HAP-1 (cell line): ENCODE measurements at regions not wholly inside any gene's neighbourhood (a gene's known extent, or its start where the extent isn't known, plus 50 kb on each side); places are given as distances from the start of the nearest gene placed in this dataset.

Source experiments
- DNase-seq, 2 experiments: peaks; one replicate each; pipeline ENCODE4 v3.0.0-alpha.2; 2016 to 2020; ENCODE audit warnings: low spot score in 2 of 2
- H3K27me3 ChIP-seq: fragments of 250-450 bp; sonication (Bioruptor Pico); 2 replicates; pipeline ENCODE4 v1.5.1; 2020; ENCODE audit warnings: low read depth, mild to moderate bottlenecking, moderate library complexity
- H3K36me3 ChIP-seq: fragments of 250-450 bp; sonication (Bioruptor Pico); replicated peaks from 2 replicates; pipeline ENCODE4 v1.5.1; 2020; ENCODE audit warnings: mild to moderate bottlenecking
- H3K4me1 ChIP-seq: fragments of 250-450 bp; sonication (Bioruptor Pico); 2 replicates; pipeline ENCODE4 v1.5.1; 2020; ENCODE audit warnings: mild to moderate bottlenecking
- H3K4me3 ChIP-seq: fragments of 250-450 bp; sonication (Bioruptor Pico); 2 replicates; pipeline ENCODE4 v1.5.1; 2020; ENCODE audit warnings: mild to moderate bottlenecking, moderate library complexity
- H3K9me3 ChIP-seq: fragments of 250-450 bp; sonication (Bioruptor Pico); 2 replicates; pipeline ENCODE4 v1.5.1; 2020; ENCODE audit warnings: mild to moderate bottlenecking, moderate library complexity
- in situ Hi-C: fragments of 300-500 bp; cut with MboI; formaldehyde crosslinking; loops from 3 replicates; pipeline ENCODE4 v1.14.3; 2020; ENCODE audit warnings: low sequenced_read_pairs, inconsistent platforms, mixed read lengths

DNA sequence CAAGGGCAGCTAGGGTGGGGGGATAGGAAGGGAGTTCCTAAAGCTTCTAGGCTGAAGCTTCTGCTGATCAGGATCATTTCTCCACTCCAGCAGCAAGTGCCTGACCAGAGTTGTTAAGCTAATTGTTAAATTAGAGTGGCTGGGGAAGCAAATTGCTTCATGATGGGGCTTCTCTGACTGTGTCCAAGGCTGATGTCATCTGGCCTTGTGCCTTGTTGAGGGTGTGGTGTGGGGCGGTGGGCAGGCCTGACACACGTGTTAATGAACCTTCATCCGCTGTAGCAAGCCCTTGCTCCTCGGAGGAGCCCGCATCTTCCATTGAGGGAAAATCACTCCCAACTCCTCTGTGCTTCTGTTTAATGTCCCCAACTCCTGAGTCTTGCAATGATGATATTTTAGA is 84.3 kb upstream of the ROPN1 start:
- DNase-seq: no peak
- Histone ChIP-seq H3K9me3 (no peaks in the 10 kb centered on the region), H3K4me3 (no peak overlapping the region), H3K4me1 (no peaks in the 10 kb centered on the region), H3K27me3 (peaks cover 5% of the 10 kb centered on the region), H3K36me3 (no peaks in the 10 kb centered on the region)
- in situ Hi-C loops: no loop called here

DNA sequence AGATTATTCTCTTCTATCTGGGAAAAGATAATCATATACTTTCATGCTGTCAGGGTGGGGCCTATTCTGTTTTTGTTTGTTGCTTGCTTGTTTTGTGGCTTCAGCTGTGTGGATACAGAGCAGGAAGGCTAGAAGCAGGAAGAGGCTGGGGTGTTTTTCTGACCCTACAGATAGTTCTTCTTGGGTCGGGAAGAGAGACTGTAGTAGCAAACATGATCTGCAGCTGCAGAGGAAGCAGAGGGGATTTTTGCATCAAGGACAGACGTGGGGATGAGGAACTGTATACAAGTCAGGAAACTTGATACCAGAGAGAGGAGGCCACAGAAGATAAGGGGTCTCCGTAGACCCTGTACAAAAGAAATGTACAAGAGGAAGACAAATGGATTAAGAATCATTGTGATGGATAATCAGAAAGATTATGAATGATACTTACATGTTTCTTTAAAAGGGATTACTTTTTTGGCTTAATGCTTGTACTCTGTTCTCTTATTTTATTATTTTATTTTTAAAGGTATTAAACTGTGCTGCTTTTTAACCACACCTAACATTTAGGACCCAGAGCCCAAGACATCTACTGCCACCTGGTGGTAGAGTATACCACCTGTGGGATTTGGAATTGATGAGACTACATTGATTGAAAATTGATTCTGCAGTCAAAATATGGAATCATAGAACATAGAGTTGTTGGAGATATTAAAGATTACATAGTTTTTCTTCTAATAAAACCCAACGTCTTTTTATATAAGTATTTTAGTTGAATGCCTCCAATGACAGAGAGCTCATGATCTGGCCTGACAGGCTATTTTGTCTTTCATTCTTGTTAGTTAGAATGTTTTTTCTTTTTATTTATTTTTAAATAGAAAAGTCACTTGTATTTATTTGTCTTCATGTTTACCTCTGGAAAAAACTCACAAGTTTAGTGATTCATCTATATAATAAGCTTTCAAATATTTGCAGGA is 87.3 kb upstream of the ROPN1 start:
- in situ Hi-C loops: no loop called here

DNA sequence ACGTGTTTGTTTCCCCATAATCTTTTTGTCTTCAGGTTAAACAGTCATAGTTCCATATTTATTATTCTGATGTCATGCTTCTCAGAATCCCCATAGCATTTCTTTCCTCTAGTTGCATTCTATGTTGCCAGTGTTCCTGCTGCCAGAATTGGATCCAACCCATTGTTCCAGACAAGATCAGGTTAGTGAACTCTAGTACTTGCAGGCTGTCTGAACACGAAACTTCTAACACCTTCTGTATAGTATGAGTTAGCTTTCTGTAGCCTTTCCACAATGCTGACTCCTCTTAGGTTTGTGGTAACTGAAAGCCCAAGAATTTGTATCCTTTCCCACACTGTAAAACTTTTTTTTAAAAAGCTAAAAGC is 88.0 kb upstream of the ROPN1 start:
- Histone ChIP-seq H3K27me3 (peaks cover 8% of the 10 kb centered on the region), H3K9me3 (no peaks in the 10 kb centered on the region), H3K4me1 (no peaks in the 10 kb centered on the region), H3K36me3 (no peaks in the 10 kb centered on the region), H3K4me3 (no peak overlapping the region)
- no peak for DNase-seq
- in situ Hi-C loops: loop anchor here (10.0 kb wide), 1 partner anchor 65 kb away; no protein-coding TSS in a partner anchor

More for the DNA sequence above, 87.3 kb upstream of the ROPN1 start:
- Histone ChIP-seq H3K4me1 (no peaks in the 10 kb centered on the region), H3K4me3 (no peak overlapping the region), H3K9me3 (no peaks in the 10 kb centered on the region), H3K27me3 (peaks cover 8% of the 10 kb centered on the region), H3K36me3 (no peaks in the 10 kb centered on the region)
- peak; percentile 36 to 37 for DNase-seq

DNA sequence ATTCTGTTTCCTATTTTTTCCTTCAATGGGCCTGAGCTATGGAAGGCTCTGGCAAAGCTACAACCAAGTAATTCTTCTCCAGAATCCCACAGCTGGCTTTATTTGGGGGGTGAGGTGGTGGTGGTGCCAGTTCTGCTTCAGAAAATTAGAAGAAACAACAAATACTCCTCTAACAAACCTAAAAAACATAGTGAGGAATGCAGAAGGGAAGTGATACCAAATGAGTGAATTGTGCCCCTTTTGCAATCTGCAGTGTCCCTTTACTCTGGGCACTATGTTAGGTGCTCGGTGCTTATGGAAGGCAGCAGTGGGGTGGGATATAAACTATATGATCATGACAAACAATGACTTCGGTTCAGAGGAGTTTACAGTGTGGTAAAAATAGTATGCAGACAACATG is 90.4 kb upstream of the ROPN1 start:
- Histone ChIP-seq H3K36me3 (no peaks in the 10 kb centered on the region), H3K4me1 (no peaks in the 10 kb centered on the region), H3K9me3 (no peaks in the 10 kb centered on the region), H3K4me3 (no peak overlapping the region), H3K27me3 (peaks cover 6% of the 10 kb centered on the region)
- DNase-seq: no peak
- in situ Hi-C loops: loop anchor here (10.0 kb wide), 1 partner anchor 68 kb away; no protein-coding TSS in a partner anchor

DNA sequence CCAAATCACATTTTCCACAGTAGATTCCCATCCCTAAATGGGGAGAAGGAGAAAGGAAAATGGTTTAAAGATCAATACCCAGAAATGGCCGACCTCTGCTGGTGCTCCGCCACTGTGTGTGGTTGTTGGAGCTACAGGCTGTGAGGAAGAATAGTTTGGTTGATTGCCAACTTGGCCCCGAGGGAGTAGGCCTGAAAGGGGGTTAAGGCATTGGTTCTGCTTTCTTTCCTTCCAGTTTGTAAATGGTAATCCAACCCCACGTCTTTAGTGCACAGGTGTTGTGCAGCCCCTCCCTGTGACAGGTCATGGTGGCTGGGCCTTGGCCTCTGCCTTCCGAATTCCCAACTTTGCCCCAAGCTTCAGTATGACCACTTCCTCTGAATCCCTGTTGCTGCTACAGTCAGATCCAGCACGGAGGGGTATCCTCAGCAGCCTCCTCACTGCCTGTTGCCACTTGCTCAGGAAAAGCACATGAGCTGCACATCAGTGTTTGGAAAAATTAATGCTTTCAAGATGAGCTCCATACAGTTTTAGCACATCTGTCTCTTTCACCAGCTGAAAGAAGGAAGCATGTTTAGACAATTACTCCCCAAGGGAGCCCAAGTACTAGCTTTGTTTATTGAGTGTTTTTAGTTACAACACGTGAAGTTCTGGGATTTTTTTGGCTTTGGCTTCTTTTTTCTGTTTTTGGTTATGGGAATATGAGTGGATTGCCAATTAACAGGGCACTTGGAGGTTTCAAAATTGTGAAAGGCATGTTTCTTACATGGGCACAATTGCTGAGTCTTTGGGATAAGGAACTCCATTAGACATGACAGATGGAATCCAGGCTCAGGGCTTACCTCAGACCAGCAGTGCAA is 92.3 kb upstream of the ROPN1 start:
- in situ Hi-C loops: loop anchor here (10.0 kb wide), 1 partner anchor 69 kb away; no protein-coding TSS in a partner anchor
- DNase-seq: no peak
- Histone ChIP-seq H3K27me3 (peaks cover 6% of the 10 kb centered on the region), H3K4me3 (no peak overlapping the region), H3K9me3 (no peaks in the 10 kb centered on the region), H3K36me3 (no peaks in the 10 kb centered on the region), H3K4me1 (no peaks in the 10 kb centered on the region)

DNA sequence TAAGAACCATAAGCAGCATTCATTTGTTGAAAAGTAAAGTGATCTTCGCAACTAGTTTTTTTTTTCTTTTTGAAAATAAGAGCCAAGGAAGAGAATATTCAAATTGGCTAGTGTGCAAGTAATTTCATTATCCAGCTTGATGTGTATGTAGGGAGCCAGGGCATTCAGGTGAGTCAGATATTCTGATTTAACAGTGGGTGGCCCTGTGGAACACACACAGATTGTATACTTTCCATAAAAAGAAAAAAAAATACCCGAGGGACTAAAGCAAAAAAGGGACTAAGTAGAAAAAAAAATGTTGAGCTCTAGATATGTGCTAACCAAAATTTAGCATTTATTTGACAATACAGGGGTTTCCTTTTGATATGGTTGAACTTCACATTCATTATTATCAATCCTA is 96.9 kb upstream of the ROPN1 start:
- Histone ChIP-seq H3K27me3 (peaks cover 8% of the 10 kb centered on the region; the same call in 1 of the 2 replicates), H3K4me3 (no peak overlapping the region), H3K36me3 (no peaks in the 10 kb centered on the region), H3K4me1 (no peaks in the 10 kb centered on the region), H3K9me3 (no peaks in the 10 kb centered on the region)
- in situ Hi-C loops: loop anchor here (10.0 kb wide), 1 partner anchor 74 kb away; no protein-coding TSS in a partner anchor
- DNase-seq: no peak

DNA sequence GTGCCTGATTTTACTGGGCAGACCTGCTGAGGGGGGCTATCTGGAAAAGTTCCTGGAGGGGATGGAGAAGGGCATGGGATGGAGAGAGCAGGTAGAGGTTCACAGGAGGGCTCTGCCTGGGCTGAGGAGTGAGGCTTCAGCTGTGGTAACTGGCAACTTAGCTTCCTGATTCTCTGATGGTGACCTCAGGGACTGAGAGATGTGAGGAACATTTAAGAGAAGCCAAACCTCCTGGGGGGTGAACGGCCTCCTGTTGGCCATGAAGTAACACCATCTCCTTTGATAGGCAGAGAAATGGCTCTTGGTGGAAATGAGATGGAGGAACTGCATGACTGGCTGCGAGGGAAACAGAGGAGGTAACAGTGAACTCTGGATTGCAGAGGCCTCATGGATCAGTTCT is 97.3 kb upstream of the ROPN1 start:
- in situ Hi-C loops: loop anchor here (10.0 kb wide), 1 partner anchor 74 kb away; no protein-coding TSS in a partner anchor
- no peak for DNase-seq
- Histone ChIP-seq H3K9me3 (no peaks in the 10 kb centered on the region), H3K36me3 (no peaks in the 10 kb centered on the region), H3K27me3 (peaks cover 9% of the 10 kb centered on the region; the same call in 1 of the 2 replicates), H3K4me3 (no peak overlapping the region), H3K4me1 (no peaks in the 10 kb centered on the region)

DNA sequence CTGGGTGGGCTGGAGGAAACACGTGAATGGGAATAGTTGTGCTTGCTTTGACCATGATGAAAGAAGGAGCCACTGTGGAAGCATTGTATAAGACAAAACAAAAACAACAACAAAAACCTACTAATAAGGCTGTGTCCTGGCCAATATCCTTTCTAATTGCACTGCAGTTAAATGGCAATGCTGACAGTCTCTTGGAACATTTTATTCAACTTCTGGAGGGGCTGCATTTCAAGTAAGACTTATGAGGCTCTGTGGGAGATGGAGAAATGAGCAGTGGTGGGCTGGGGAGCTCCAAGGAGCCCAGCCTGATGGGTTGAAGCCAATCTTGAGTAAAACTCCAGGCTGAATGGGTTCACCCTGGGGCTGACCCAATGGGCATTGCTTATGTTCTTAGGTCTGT is 99.8 kb upstream of the ROPN1 start:
- Histone ChIP-seq H3K4me3 (no peak overlapping the region), H3K27me3 (peaks cover 20% of the 10 kb centered on the region), H3K4me1 (no peaks in the 10 kb centered on the region), H3K36me3 (no peaks in the 10 kb centered on the region), H3K9me3 (no peaks in the 10 kb centered on the region)
- in situ Hi-C loops: no loop called here
- DNase-seq: no peak

DNA sequence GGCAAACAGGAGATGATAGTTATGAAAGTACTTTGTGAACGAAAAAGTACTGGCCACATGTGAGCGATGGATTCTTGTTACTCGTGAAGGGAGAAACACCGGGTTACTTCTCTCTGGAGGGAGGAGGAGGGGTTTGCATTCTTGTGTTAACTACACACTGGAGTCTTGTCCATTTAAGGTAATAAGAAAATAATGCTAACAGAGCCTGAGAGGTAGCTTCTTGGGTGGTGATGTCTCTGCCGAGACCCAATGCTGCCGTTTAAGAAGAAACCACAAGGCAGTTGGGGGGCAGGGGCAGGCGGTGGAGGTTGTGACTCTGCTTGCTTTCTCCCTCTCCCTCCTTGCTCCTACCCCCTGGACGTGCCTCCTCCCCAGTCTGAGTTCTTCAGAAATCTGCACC is 100.9 kb upstream of the ROPN1 start:
- no peaks in the 10 kb centered on the region for H3K36me3 ChIP-seq
- in situ Hi-C loops: no loop called here
- DNase-seq: no peak
- peaks cover 21% of the 10 kb centered on the region for H3K27me3 ChIP-seq
- H3K4me3 ChIP-seq: no peak overlapping the region
- H3K4me1 ChIP-seq: no peaks in the 10 kb centered on the region
- no peaks in the 10 kb centered on the region for H3K9me3 ChIP-seq

DNA sequence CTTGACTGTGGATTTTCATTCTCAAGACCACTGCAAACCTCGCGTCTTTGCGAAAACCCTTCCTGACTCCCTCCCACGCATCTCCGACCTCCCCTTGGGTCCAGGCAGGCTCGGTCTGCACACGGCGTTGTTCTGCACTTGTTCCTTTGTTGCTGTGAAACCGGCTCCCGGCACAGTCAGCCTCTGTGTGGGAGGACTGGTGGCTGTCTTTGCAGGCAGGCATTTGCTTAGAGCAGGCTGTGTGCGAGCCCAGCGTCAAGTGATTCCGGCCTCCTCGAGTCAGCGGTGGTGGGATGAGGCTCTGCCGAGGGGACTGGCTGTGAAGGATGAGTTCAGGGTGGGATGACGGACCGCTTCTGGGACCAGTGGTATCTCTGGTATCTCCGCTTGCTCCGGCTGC is 102.6 kb upstream of the ROPN1 start:
- Histone ChIP-seq H3K36me3 (no peaks in the 10 kb centered on the region), H3K9me3 (no peaks in the 10 kb centered on the region), H3K27me3 (peaks cover 21% of the 10 kb centered on the region), H3K4me1 (no peaks in the 10 kb centered on the region), H3K4me3 (no peak overlapping the region)
- in situ Hi-C loops: no loop called here
- no peak for DNase-seq

DNA sequence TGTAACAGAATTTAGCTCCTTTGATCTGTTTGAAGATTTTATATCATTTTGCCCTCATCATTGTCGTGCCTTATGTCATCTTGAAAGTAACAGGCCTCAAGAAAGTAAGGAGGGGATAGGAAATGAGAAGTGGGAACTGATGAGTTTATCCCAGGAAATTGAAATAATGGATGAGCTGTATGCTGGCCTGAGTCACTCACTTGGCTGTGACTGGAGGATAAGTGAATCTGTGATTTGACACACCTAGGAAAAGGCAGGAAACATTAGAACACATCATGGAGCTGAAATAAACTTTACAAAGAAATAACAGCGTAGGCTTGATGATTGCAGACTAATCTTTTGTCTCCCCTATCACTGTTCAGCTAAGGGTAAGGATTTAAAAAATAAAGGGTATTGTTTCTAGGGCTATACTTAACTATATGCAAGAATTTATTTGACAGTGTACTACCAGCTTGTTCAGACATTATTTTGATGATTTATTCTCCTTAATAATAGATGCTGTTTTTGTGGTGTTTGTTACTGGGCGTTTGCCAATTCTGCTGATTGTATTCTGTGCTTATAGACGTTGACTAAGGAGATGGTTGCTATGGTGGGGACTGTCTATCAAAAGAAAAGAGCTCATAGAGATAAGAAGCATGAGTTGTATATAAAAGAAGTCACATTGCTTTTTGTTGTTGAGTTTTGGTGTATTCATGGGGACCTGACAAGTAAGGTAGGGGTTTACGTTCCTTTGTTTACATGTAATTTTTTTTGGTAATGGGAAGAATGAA is 105.6 kb upstream of the ROPN1 start:
- Histone ChIP-seq H3K4me1 (no peaks in the 10 kb centered on the region), H3K36me3 (no peaks in the 10 kb centered on the region), H3K9me3 (no peaks in the 10 kb centered on the region), H3K4me3 (no peak overlapping the region), H3K27me3 (peaks cover 15% of the 10 kb centered on the region)
- in situ Hi-C loops: no loop called here
- peak; percentile 12 to 18 for DNase-seq

DNA sequence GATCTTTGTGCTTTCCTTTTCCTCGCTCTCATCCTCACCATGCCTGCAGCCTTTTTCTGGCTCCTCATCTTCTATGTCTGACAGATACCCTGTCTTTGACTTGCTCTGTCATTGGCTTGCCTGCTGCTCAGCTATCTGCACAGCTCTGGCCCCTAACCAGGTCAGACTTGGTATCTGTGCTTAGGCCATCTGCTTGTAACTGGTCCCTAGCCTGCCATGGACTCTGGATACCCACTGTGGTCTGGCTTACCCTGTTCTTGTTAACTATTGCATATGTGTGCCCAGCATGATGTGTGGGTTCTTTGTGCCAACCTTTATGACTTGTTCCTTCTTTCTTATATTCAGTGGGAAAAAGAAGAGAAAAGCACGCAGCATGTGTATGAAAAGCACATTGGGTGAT is 109.7 kb upstream of the ROPN1 start:
- Histone ChIP-seq H3K4me1 (no peaks in the 10 kb centered on the region), H3K36me3 (no peaks in the 10 kb centered on the region), H3K4me3 (no peak overlapping the region), H3K27me3 (peaks cover 1% of the 10 kb centered on the region; the same call in 1 of the 2 replicates), H3K9me3 (no peaks in the 10 kb centered on the region)
- in situ Hi-C loops: no loop called here
- DNase-seq: no peak
